RWPE2 (cell line): ENCODE measurements at regions not wholly inside any gene's neighbourhood (a gene's known extent, or its start where the extent isn't known, plus 50 kb on each side); places are given as distances from the start of the nearest gene placed in this dataset.

Source experiments
- ATAC-seq: fragments of 200-7000 bp; cut with Tn5 transposase; 3 replicates; pipeline ENCODE4 v1.9.1; 2021; ENCODE audit warnings: low read depth
- DNase-seq: peaks from one replicate; pipeline ENCODE4 v3.0.0-alpha.2; 2020; ENCODE audit warnings: low spot score
- H3K27ac ChIP-seq: fragments of 450-650 bp; 2 replicates; pipeline ENCODE4 v1.5.1; 2017; ENCODE audit warnings: mild to moderate bottlenecking; ENCODE audit not compliant: poor library complexity, severe bottlenecking
- H3K27me3 ChIP-seq: fragments of 250-450 bp; sonication (Bioruptor Pico); 2 replicates; pipeline ENCODE4 v1.5.1; 2021; ENCODE audit warnings: mild to moderate bottlenecking, moderate library complexity; ENCODE audit not compliant: insufficient read depth, poor library complexity, severe bottlenecking
- H3K36me3 ChIP-seq: fragments of 250-450 bp; sonication (Bioruptor Pico); 2 replicates; pipeline ENCODE4 v1.5.1; 2020; ENCODE audit warnings: low read depth, mild to moderate bottlenecking, moderate library complexity
- H3K4me1 ChIP-seq: fragments of 250-450 bp; sonication (Bioruptor Pico); 2 replicates; pipeline ENCODE4 v1.5.1; 2021; ENCODE audit warnings: mild to moderate bottlenecking, moderate library complexity; ENCODE audit not compliant: insufficient read depth, poor library complexity, severe bottlenecking
- H3K4me3 ChIP-seq: fragments of 250-450 bp; sonication (Bioruptor Pico); 2 replicates; pipeline ENCODE4 v1.5.1; 2021; ENCODE audit warnings: mild to moderate bottlenecking, moderate library complexity; ENCODE audit not compliant: severe bottlenecking
- H3K9me3 ChIP-seq: fragments of 250-450 bp; sonication (Bioruptor Pico); 2 replicates; pipeline ENCODE4 v1.5.1; 2021; ENCODE audit warnings: mild to moderate bottlenecking, moderate library complexity; ENCODE audit not compliant: severe bottlenecking
- CTCF ChIP-seq: fragments of 450-650 bp; IDR thresholded peaks from one replicate; pipeline ENCODE4 v1.5.1; 2017; ENCODE audit warnings: mild to moderate bottlenecking, moderate library complexity; ENCODE audit not compliant: poor library complexity, severe bottlenecking

- Histone ChIP-seq H3K27me3 (no peaks in the 10 kb centered on the region), H3K4me1 (no peaks in the 10 kb centered on the region), H3K36me3 (no peaks in the 10 kb centered on the region), H3K9me3 (no peaks in the 10 kb centered on the region), H3K4me3 (no peak overlapping the region), H3K27ac (no peak overlapping the region)
- ATAC-seq = no peak
- DNase-seq = no peak
- TF ChIP-seq CTCF = no peak
Observed at GRCh38 chr10:3573498-3573897, 211.5 kb downstream of the KLF6 start.

GRCh38 chr10:3571310-3571825 lies 213.6 kb downstream of the KLF6 start:
- TF ChIP-seq CTCF = no peak
- ATAC-seq = no peak
- no peak for DNase-seq
- no peaks in the 10 kb centered on the region for H3K36me3 ChIP-seq
- no peaks in the 10 kb centered on the region for H3K9me3 ChIP-seq
- H3K4me1 ChIP-seq = no peaks in the 10 kb centered on the region
- H3K4me3 ChIP-seq = no peak overlapping the region
- H3K27ac ChIP-seq = no peak overlapping the region
- no peaks in the 10 kb centered on the region for H3K27me3 ChIP-seq

GRCh38 chr10:3570855-3571266 lies 214.1 kb downstream of the KLF6 start:
- Histone ChIP-seq H3K27me3 (no peaks in the 10 kb centered on the region), H3K36me3 (no peaks in the 10 kb centered on the region), H3K27ac (no peak overlapping the region), H3K4me3 (no peak overlapping the region), H3K4me1 (no peaks in the 10 kb centered on the region), H3K9me3 (no peaks in the 10 kb centered on the region)
- DNase-seq (no peak), ATAC-seq (no peak)
- no peak for TF ChIP-seq CTCF

DNA sequence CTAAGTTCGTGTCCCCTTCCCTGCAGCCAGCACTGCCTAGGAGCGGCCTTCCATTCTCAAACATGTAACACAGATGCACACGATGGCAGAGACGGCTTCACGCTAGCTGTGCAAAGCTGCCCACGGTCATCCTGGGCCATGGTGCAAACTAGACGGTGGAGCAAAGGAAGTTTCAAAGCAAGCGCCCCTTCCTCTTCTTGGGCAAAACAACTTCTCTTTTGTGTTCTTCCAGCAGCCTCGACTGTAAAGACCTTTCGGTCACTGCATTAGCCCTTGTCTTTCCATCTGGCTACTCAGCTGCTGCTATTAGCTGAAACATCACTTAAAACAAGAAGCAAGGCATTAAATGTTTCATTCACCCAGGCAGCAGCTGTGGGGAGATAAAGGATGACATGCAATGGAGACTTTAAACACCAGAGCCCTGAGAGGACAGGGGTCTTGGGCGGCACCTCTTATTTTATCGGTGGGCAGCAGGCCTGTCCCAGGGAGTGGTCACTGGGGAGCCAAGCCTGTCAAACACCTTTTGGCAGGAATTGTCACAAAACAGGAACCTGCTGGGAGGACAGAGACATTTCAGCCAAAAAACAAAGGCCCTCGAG lies 214.8 kb downstream of the KLF6 start:
- DNase-seq = no peak
- Histone ChIP-seq H3K4me3 (no peak overlapping the region), H3K9me3 (no peaks in the 10 kb centered on the region), H3K27ac (no peak overlapping the region), H3K27me3 (no peaks in the 10 kb centered on the region), H3K36me3 (no peaks in the 10 kb centered on the region), H3K4me1 (no peaks in the 10 kb centered on the region)
- ATAC-seq = no peak
- no peak for TF ChIP-seq CTCF

DNA sequence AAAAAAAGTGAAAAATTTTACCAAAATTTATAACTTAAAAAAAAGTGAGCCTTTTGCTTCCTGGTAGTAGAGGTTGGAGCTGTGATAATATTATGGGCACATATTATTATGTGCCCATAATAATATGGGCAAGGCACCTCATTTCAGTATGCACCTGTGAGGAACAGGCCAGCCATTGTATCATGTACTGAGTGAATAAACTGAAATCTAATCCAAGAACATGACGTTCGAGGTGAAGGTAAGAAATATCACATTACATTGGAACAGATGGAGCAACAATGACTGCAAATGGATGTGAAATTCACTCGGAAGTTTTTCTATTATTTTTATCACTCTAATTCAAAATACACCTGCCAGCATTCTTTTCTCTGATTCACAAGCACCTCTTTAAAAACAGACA lies 216.0 kb downstream of the KLF6 start:
- Histone ChIP-seq H3K27ac (no peak overlapping the region), H3K4me3 (no peak overlapping the region), H3K27me3 (no peaks in the 10 kb centered on the region), H3K36me3 (no peaks in the 10 kb centered on the region), H3K9me3 (no peaks in the 10 kb centered on the region), H3K4me1 (no peaks in the 10 kb centered on the region)
- DNase-seq (no peak), ATAC-seq (no peak)
- no peak for TF ChIP-seq CTCF
